NT2/D1 (cell line): ENCODE measurements at regions not wholly inside any gene's neighbourhood (a gene's known extent, or its start where the extent isn't known, plus 50 kb on each side); places are given as distances from the start of the nearest gene placed in this dataset.

Source experiments
- SUZ12 ChIP-seq: IDR thresholded peaks from 2 replicates; pipeline ENCODE4 v1.6.1; 2011; ENCODE audit not compliant: insufficient read length, insufficient read depth; ENCODE audit errors: extremely low read depth
- YY1 ChIP-seq: IDR thresholded peaks from 2 replicates; pipeline ENCODE4 v1.6.1; 2011; ENCODE audit not compliant: insufficient read length, insufficient read depth
- ZNF274 ChIP-seq: IDR thresholded peaks from 2 replicates; pipeline ENCODE4 v1.6.1; 2011; ENCODE audit warnings: mild to moderate bottlenecking, low read depth, low read length

- TF ChIP-seq SUZ12 (no peak), YY1 (no peak), ZNF274 (no peak)
Observed at GRCh38 chr12:107320033-107320928, 226.9 kb upstream of the CRY1 start.
